ENCODE measurements at regions not wholly inside any gene's neighbourhood (a gene's known extent, or its start where the extent isn't known, plus 50 kb on each side); places are given as distances from the start of the nearest gene placed in this dataset.

- TF ChIP-seq MAX (IDR thresholded peaks at IDR 0.05): no peak
- no peak for TF ChIP-seq CREB1 (IDR thresholded peaks at IDR 0.05; ENCODE audit: low read depth)
- no peak for TF ChIP-seq EP300 (IDR thresholded peaks at IDR 0.05; ENCODE audit: borderline replicate concordance)
- TF ChIP-seq TAF1 (IDR thresholded peaks at IDR 0.05; ENCODE audit: low read depth): no peak
- no peak for TF ChIP-seq TCF12 (IDR thresholded peaks at IDR 0.05; ENCODE audit: low read depth)
- no peak for TF ChIP-seq USF1 (IDR thresholded peaks at IDR 0.05)
- TF ChIP-seq CEBPB (IDR thresholded peaks at IDR 0.05): no peak
These were observed 724.0 kb downstream of the IRX1 start for GRCh38 chr5:4319478-4320128.

All from Ishikawa (cell line).